A673 (cell line): ENCODE measurements at regions not wholly inside any gene's neighbourhood (a gene's known extent, or its start where the extent isn't known, plus 50 kb on each side); places are given as distances from the start of the nearest gene placed in this dataset.

Experiments
- BruUV-seq: library from RNA; stranded (reverse); fragments of 400-500 nt; replicated peaks from 2 replicates; lab custom pipeline; 2021; lab: Mats Ljungman, UMichigan
- CTCF ChIA-PET: fragments of 300-600 bp; sonication (Branson Sonifier 250); formaldehyde crosslinking; loops from one replicate; lab custom pipeline; 2022; ENCODE audit warnings: antibody characterized with exemption; lab: Charles Lee
- POLR2A ChIA-PET: fragments of 300-600 bp; sonication (Branson Sonifier 250); formaldehyde crosslinking; loops from one replicate; lab custom pipeline; 2022; ENCODE audit warnings: antibody characterized with exemption; ENCODE audit not compliant: low non-redundant PET; lab: Charles Lee
- DNase-seq: peaks from one replicate; pipeline ENCODE4 v3.0.0-alpha.2; 2015; ENCODE audit warnings: low spot score
- H3K27ac ChIP-seq: fragments of 200-600 bp; sonication (generic); 2 replicates; pipeline ENCODE4 v1.5.1; 2016; ENCODE audit warnings: mixed run types, low read depth, mild to moderate bottlenecking, mixed read lengths, antibody characterized with exemption, low read length; ENCODE audit not compliant: poor library complexity, severe bottlenecking
- H3K27me3 ChIP-seq: fragments of 200-600 bp; sonication (generic); replicated peaks from 2 replicates; pipeline ENCODE4 v1.6.1; 2017; ENCODE audit warnings: mixed run types, low read depth, mild to moderate bottlenecking, mixed read lengths, antibody characterized with exemption, low read length; ENCODE audit not compliant: insufficient read depth, poor library complexity
- H3K36me3 ChIP-seq: fragments of 200-600 bp; sonication (generic); 2 replicates; pipeline ENCODE4 v1.6.1; 2016; ENCODE audit warnings: mixed run types, mild to moderate bottlenecking, mixed read lengths, antibody characterized with exemption, low read length; ENCODE audit not compliant: insufficient read depth, poor library complexity, severe bottlenecking
- H3K4me1 ChIP-seq: fragments of 200-600 bp; sonication (generic); 2 replicates; pipeline ENCODE4 v1.6.1; 2017; ENCODE audit warnings: mixed run types, mild to moderate bottlenecking, mixed read lengths, antibody characterized with exemption, low read length; ENCODE audit not compliant: insufficient read depth, poor library complexity, severe bottlenecking
- H3K4me3 ChIP-seq: fragments of 200-600 bp; sonication (generic); 2 replicates; pipeline ENCODE4 v1.5.1; 2016; ENCODE audit warnings: low read depth, mixed run types, mild to moderate bottlenecking, mixed read lengths, low read length; ENCODE audit not compliant: poor library complexity, severe bottlenecking
- H3K9me3 ChIP-seq: fragments of 200-600 bp; sonication (generic); 2 replicates; pipeline ENCODE4 v1.6.1; 2016; ENCODE audit warnings: mixed run types, low read depth, mild to moderate bottlenecking, mixed read lengths, antibody characterized with exemption, low read length; ENCODE audit not compliant: poor library complexity, severe bottlenecking
- EZH2 ChIP-seq: fragments of 200-600 bp; sonication (generic); IDR thresholded peaks from 2 replicates; pipeline ENCODE4 v1.6.1; 2017; ENCODE audit warnings: borderline replicate concordance, low read depth, mild to moderate bottlenecking, mixed read lengths, antibody characterized with exemption, low read length; ENCODE audit not compliant: poor library complexity, severe bottlenecking
- intact Hi-C: fragments of 100-400 bp; cut with micrococcal nuclease; formaldehyde crosslinking; loops from one replicate; pipeline ENCODE4 v1.10.0; 2022; ENCODE audit not compliant: unreplicated experiment
- TF ChIP-seq, protein P1 (sequence below): fragments of 300-800, 200-600 bp; sonication (generic); conservative IDR thresholded peaks from 2 replicates; pipeline ENCODE4 v1.5.1; 2017; ENCODE audit warnings: low read depth, mild to moderate bottlenecking, antibody characterized with exemption, low read length, moderate library complexity, mixed read lengths

DNA sequence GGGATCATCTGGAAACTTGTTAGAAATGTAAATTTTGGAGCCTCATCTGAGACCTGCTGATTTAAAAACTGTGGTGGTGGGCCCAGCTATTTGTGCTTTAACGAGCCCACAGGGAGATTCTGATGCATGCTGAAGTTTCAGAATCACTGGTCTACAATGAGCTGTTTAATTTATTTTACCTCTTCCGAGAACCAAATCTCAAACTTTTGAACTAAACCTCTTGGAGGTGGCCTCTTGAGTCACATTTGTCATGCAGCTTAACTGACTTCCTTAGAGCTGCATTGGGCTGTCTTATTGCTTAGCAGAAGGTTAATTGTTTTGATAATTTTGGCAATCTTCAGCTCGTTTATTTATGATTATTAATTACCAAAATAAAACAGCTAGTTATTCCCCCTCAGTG lies 112.1 kb upstream of the NPHP3 start:
- BruUV-seq = no TSS peak
- ChIA-PET POLR2A (no interaction called here), CTCF (no interaction called here)
- H3K27ac ChIP-seq = no peak overlapping the region
- TF ChIP-seq, protein P1, sequence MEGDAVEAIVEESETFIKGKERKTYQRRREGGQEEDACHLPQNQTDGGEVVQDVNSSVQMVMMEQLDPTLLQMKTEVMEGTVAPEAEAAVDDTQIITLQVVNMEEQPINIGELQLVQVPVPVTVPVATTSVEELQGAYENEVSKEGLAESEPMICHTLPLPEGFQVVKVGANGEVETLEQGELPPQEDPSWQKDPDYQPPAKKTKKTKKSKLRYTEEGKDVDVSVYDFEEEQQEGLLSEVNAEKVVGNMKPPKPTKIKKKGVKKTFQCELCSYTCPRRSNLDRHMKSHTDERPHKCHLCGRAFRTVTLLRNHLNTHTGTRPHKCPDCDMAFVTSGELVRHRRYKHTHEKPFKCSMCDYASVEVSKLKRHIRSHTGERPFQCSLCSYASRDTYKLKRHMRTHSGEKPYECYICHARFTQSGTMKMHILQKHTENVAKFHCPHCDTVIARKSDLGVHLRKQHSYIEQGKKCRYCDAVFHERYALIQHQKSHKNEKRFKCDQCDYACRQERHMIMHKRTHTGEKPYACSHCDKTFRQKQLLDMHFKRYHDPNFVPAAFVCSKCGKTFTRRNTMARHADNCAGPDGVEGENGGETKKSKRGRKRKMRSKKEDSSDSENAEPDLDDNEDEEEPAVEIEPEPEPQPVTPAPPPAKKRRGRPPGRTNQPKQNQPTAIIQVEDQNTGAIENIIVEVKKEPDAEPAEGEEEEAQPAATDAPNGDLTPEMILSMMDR = no peak
- TF ChIP-seq EZH2 = no peak
- no peak for DNase-seq
- H3K36me3 ChIP-seq = no peaks in the 10 kb centered on the region
- no peaks in the 10 kb centered on the region for H3K9me3 ChIP-seq
- H3K27me3 ChIP-seq = peaks cover 4% of the 10 kb centered on the region
- H3K4me3 ChIP-seq = no peak overlapping the region
- H3K4me1 ChIP-seq = no peaks in the 10 kb centered on the region
- intact Hi-C loops = no loop called here

- Histone ChIP-seq H3K27me3 (peaks cover 6% of the 10 kb centered on the region), H3K36me3 (no peaks in the 10 kb centered on the region), H3K4me1 (no peaks in the 10 kb centered on the region), H3K27ac (no peak overlapping the region), H3K4me3 (no peak overlapping the region), H3K9me3 (no peaks in the 10 kb centered on the region)
- no peak for DNase-seq
- TF ChIP-seq EZH2 = no peak
- TF ChIP-seq, protein P1 = no peak
- CTCF ChIA-PET = no interaction called here
- intact Hi-C loops = no loop called here
- POLR2A ChIA-PET = no interaction called here
- no TSS peak for BruUV-seq
Measured at GRCh38 chr3:132829101-132829500, 106.9 kb upstream of the NPHP3 start.

GRCh38 chr3:132822837-132823236 lies 100.6 kb upstream of the NPHP3 start:
- no peak for DNase-seq
- POLR2A ChIA-PET = no interaction called here
- no TSS peak for BruUV-seq
- Histone ChIP-seq H3K27me3 (peaks cover 24% of the 10 kb centered on the region), H3K4me3 (no peak overlapping the region), H3K4me1 (no peaks in the 10 kb centered on the region), H3K36me3 (no peaks in the 10 kb centered on the region), H3K27ac (no peak overlapping the region), H3K9me3 (no peaks in the 10 kb centered on the region)
- CTCF ChIA-PET = no interaction called here
- intact Hi-C loops = no loop called here
- no peak for TF ChIP-seq EZH2
- TF ChIP-seq, protein P1 = no peak
